GM12891 (cell line): ENCODE measurements at regions not wholly inside any gene's neighbourhood (a gene's known extent, or its start where the extent isn't known, plus 50 kb on each side); places are given as distances from the start of the nearest gene placed in this dataset.

Experiments used
- POLR2A ChIP-seq: IDR thresholded peaks from 2 replicates; pipeline ENCODE4 v1.6.1; 2011; ENCODE audit warnings: low read depth, low read length, control low read depth
- POLR2AphosphoS5 ChIP-seq: IDR thresholded peaks from 2 replicates; pipeline ENCODE4 v1.6.1; 2011; ENCODE audit warnings: low read depth, low read length, control low read depth
- TAF1 ChIP-seq: IDR thresholded peaks from 2 replicates; pipeline ENCODE4 v1.6.1; 2011; ENCODE audit warnings: low read depth, low read length, control low read depth

DNA sequence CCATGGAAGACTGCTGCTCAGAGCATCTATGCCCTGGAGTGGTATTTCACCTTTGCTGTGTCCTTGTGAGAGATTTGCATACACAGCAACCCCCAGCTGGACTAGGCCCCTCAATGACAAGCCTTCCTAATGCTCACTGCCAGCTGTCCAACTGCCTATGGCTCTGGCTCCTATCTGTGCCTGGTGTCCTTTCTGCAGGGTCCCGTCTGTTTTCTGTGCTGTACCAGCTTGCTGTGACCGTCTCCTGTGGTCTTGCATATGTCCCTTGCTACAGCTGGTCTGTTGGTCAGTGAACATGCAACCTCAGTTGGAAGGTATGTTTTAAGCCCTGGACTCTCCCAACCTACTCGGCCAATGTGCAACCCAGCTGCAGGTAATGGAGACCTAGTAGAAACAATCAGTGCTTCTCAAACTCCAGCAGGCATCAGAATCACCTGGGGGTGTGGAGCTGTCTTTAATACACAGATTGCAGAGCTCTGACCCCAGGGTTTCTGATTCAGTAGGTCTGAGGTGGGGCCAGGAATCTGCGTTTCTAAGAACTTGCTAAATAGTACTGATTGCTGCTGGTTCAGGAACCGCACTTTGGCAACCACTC is 306.4 kb upstream of the ZNF32 start:
- TF ChIP-seq POLR2AphosphoS5, result no peak
- TF ChIP-seq POLR2A, result no peak
- TF ChIP-seq TAF1, result no peak
